ENCODE measurements at regions not wholly inside any gene's neighbourhood (a gene's known extent, or its start where the extent isn't known, plus 50 kb on each side); places are given as distances from the start of the nearest gene placed in this dataset.
"Not testable (repeated sequence)": the region's sequence is repeated elsewhere in the genome, so short reads cannot be mapped to it uniquely, and the experiment has no call there.

GRCh38 chr6:169365567-169366257, 112.1 kb upstream of the THBS2 start:
- no peaks in the 10 kb centered on the region for H3K27me3 ChIP-seq
- H3K27ac ChIP-seq, result no peak overlapping the region
- no peaks in the 10 kb centered on the region for H3K4me1 ChIP-seq
- DNase-seq (ENCODE audit: low spot score in 2 of 2), result no peak
- H3K36me3 ChIP-seq, result no peaks in the 10 kb centered on the region
- H3K9me3 ChIP-seq, result peaks cover 0 to 4% of the 10 kb centered on the region in 2 donors
- TF ChIP-seq CTCF (IDR thresholded peaks at IDR 0.05) (no peak), POLR2AphosphoS5 (IDR thresholded peaks at IDR 0.05) (no peak), POLR2A (IDR thresholded peaks at IDR 0.05) (no peak)
- intact Hi-C loops (cut with DNase I; ENCODE audit: low total_unique reads), result no loop called here
- no peak overlapping the region for H3K4me3 ChIP-seq

- no peak for DNase-seq (ENCODE audit: low spot score in 2 of 2)
- Histone ChIP-seq H3K27me3 (no peaks in the 10 kb centered on the region), H3K4me1 (no peaks in the 10 kb centered on the region), H3K4me3 (no peak overlapping the region), H3K9me3 (peaks cover 0 to 4% of the 10 kb centered on the region in 2 donors), H3K36me3 (no peaks in the 10 kb centered on the region), H3K27ac (peak overlapping the region in 1 of 2 donors; percentile 43)
- TF ChIP-seq POLR2A (IDR thresholded peaks at IDR 0.05) (no peak), POLR2AphosphoS5 (IDR thresholded peaks at IDR 0.05) (no peak), CTCF (IDR thresholded peaks at IDR 0.05) (no peak)
- intact Hi-C loops (cut with DNase I; ENCODE audit: low total_unique reads), result no loop called here
These were observed 109.9 kb upstream of the THBS2 start for GRCh38 chr6:169363590-169363989.

- Histone ChIP-seq H3K4me3 (no peak overlapping the region), H3K9me3 (peaks cover 0 to 4% of the 10 kb centered on the region in 2 donors), H3K4me1 (no peaks in the 10 kb centered on the region), H3K27ac (no peak overlapping the region), H3K36me3 (no peaks in the 10 kb centered on the region), H3K27me3 (no peaks in the 10 kb centered on the region)
- intact Hi-C loops (cut with DNase I; ENCODE audit: low total_unique reads), result no loop called here
- DNase-seq (ENCODE audit: low spot score in 2 of 2), result no peak
- TF ChIP-seq CTCF (IDR thresholded peaks at IDR 0.05) (no peak), POLR2A (IDR thresholded peaks at IDR 0.05) (no peak), POLR2AphosphoS5 (IDR thresholded peaks at IDR 0.05) (no peak)
These were observed 109.0 kb upstream of the THBS2 start for GRCh38 chr6:169362501-169363121.

- H3K36me3 ChIP-seq; H3K4me3 ChIP-seq; intact Hi-C loops (cut with DNase I; ENCODE audit: low total_unique reads); H3K4me1 ChIP-seq; H3K27me3 ChIP-seq; H3K27ac ChIP-seq; DNase-seq (ENCODE audit: low spot score in 2 of 2): not testable (repeated sequence)
- peaks cover 0 to 13% of the 10 kb centered on the region in 2 donors for H3K9me3 ChIP-seq
These were observed 101.4 kb upstream of the THBS2 start for GRCh38 chr6:169355001-169355400.

- DNase-seq (ENCODE audit: low spot score in 2 of 2), result no peak
- H3K4me3 ChIP-seq, result no peak overlapping the region
- H3K36me3 ChIP-seq, result no peaks in the 10 kb centered on the region
- no peaks in the 10 kb centered on the region for H3K27me3 ChIP-seq
- no peak for TF ChIP-seq POLR2A (IDR thresholded peaks at IDR 0.05)
- no peak for TF ChIP-seq POLR2AphosphoS5 (IDR thresholded peaks at IDR 0.05)
- no peak for TF ChIP-seq CTCF (IDR thresholded peaks at IDR 0.05)
- peaks cover 0 to 3% of the 10 kb centered on the region in 2 donors for H3K4me1 ChIP-seq
- H3K27ac ChIP-seq, result peak overlapping the region in 1 of 2 donors; percentile 33
- no peaks in the 10 kb centered on the region for H3K9me3 ChIP-seq
- intact Hi-C loops (cut with DNase I; ENCODE audit: low total_unique reads), result no loop called here
These were observed 91.5 kb upstream of the THBS2 start for GRCh38 chr6:169345146-169345545.
